ENCODE measurements at regions not wholly inside any gene's neighbourhood (a gene's known extent, or its start where the extent isn't known, plus 50 kb on each side); places are given as distances from the start of the nearest gene placed in this dataset.

- Histone ChIP-seq H3K27ac (no peak overlapping the region), H3K36me3 (no peaks in the 10 kb centered on the region), H3K4me3 (no peak overlapping the region), H3K4me1 (no peaks in the 10 kb centered on the region), H3K27me3 (peaks cover 6% of the 10 kb centered on the region), H3K9me3 (no peaks in the 10 kb centered on the region)
- 75 to 81% methylated on average over 7 of the region's 9 CpGs for WGBS, 2 donors (ENCODE audit: low coverage in 1 of 2)
- TF ChIP-seq POLR2AphosphoS5 (IDR thresholded peaks at IDR 0.05) (no peak), CTCF (IDR thresholded peaks at IDR 0.05) (no peak), POLR2A (IDR thresholded peaks at IDR 0.05) (no peak), EP300 (IDR thresholded peaks at IDR 0.05) (no peak)
- ATAC-seq: no peak
Measured at GRCh38 chr1:209527993-209528717, 55.4 kb upstream of the CAMK1G start.

GRCh38 chr1:209529233-209529632 is 54.3 kb upstream of the CAMK1G start:
- no peaks in the 10 kb centered on the region for H3K36me3 ChIP-seq
- no peak for TF ChIP-seq CTCF (IDR thresholded peaks at IDR 0.05)
- no peak for TF ChIP-seq POLR2A (IDR thresholded peaks at IDR 0.05)
- TF ChIP-seq POLR2AphosphoS5 (IDR thresholded peaks at IDR 0.05): no peak
- no peak for TF ChIP-seq EP300 (IDR thresholded peaks at IDR 0.05)
- H3K9me3 ChIP-seq: no peaks in the 10 kb centered on the region
- ATAC-seq: no peak
- WGBS, 2 donors (ENCODE audit: low coverage in 1 of 2): 73 to 88% methylated on average over 2 to 3 of the region's 3 CpGs
- no peak overlapping the region for H3K4me3 ChIP-seq
- H3K27ac ChIP-seq: no peak overlapping the region
- peaks cover 14% of the 10 kb centered on the region for H3K27me3 ChIP-seq
- H3K4me1 ChIP-seq: no peaks in the 10 kb centered on the region

GRCh38 chr1:209531006-209531405 is 52.5 kb upstream of the CAMK1G start:
- Histone ChIP-seq H3K9me3 (no peaks in the 10 kb centered on the region), H3K27ac (no peak overlapping the region), H3K36me3 (no peaks in the 10 kb centered on the region), H3K27me3 (peaks cover 16% of the 10 kb centered on the region), H3K4me3 (no peak overlapping the region), H3K4me1 (no peaks in the 10 kb centered on the region)
- ATAC-seq: no peak
- WGBS, 2 donors (ENCODE audit: low coverage in 1 of 2): 61 to 86% methylated on average over 2 to 4 of the region's 4 CpGs
- TF ChIP-seq POLR2AphosphoS5 (IDR thresholded peaks at IDR 0.05) (no peak), EP300 (IDR thresholded peaks at IDR 0.05) (no peak), CTCF (IDR thresholded peaks at IDR 0.05) (no peak)

GRCh38 chr1:209531549-209531948 is 52.0 kb upstream of the CAMK1G start:
- Histone ChIP-seq H3K36me3 (no peaks in the 10 kb centered on the region), H3K9me3 (no peaks in the 10 kb centered on the region), H3K27me3 (peaks cover 16% of the 10 kb centered on the region), H3K4me3 (no peak overlapping the region), H3K27ac (no peak overlapping the region), H3K4me1 (no peaks in the 10 kb centered on the region)
- no peak for ATAC-seq
- WGBS, 2 donors (ENCODE audit: low coverage in 1 of 2): 72 to 74% methylated on average over 4 of the region's 4 CpGs
- no peak for TF ChIP-seq EP300 (IDR thresholded peaks at IDR 0.05)
- no peak for TF ChIP-seq POLR2AphosphoS5 (IDR thresholded peaks at IDR 0.05)
- no peak for TF ChIP-seq POLR2A (IDR thresholded peaks at IDR 0.05)
- no peak for TF ChIP-seq CTCF (IDR thresholded peaks at IDR 0.05)

Small RNA genes lying in the stretch of these regions (small RNA-seq; reads per million reads assigned to genes)
- gene AC104465.1: 0 reads per million in 4 donors
